ENCODE measurements at regions not wholly inside any gene's neighbourhood (a gene's known extent, or its start where the extent isn't known, plus 50 kb on each side); places are given as distances from the start of the nearest gene placed in this dataset.

GRCh38 chr1:217270101-217270500 is 360.8 kb downstream of the GPATCH2 start:
- Histone ChIP-seq H3K27me3 (replicated peaks; ENCODE audit: insufficient read depth) (no peaks in the 10 kb centered on the region), H3K27ac (no peak overlapping the region), H3K4me1 (ENCODE audit: control insufficient read depth in 1 of 2, low read depth in 2 of 2) (peaks cover 8 to 19% of the 10 kb centered on the region in 2 donors), H3K9me3 (no peaks in the 10 kb centered on the region), H3K36me3 (no peaks in the 10 kb centered on the region), H3K4me3 (no peak overlapping the region)
- ATAC-seq (ENCODE audit: insufficient number of reproducible peaks, low FRiP score, low read depth): no peak
- no peak for DNase-seq (ENCODE audit: low spot score)
- no peak for TF ChIP-seq CTCF (IDR thresholded peaks at IDR 0.05)

- TF ChIP-seq CTCF (IDR thresholded peaks at IDR 0.05): no peak
Observed at GRCh38 chr1:217268058-217268457, 362.8 kb downstream of the GPATCH2 start.

GRCh38 chr1:217261636-217262035 is 369.3 kb downstream of the GPATCH2 start:
- no peaks in the 10 kb centered on the region for H3K27me3 ChIP-seq (replicated peaks; ENCODE audit: insufficient read depth)
- H3K4me3 ChIP-seq: no peak overlapping the region
- no peaks in the 10 kb centered on the region for H3K9me3 ChIP-seq
- no peak for ATAC-seq (ENCODE audit: insufficient number of reproducible peaks, low FRiP score, low read depth)
- no peak for TF ChIP-seq CTCF (IDR thresholded peaks at IDR 0.05)
- no peak overlapping the region for H3K27ac ChIP-seq
- H3K4me1 ChIP-seq (ENCODE audit: control insufficient read depth in 1 of 2, low read depth in 2 of 2): no peaks in the 10 kb centered on the region
- DNase-seq (ENCODE audit: low spot score): no peak
- no peaks in the 10 kb centered on the region for H3K36me3 ChIP-seq

More at GRCh38 chr1:217268058-217268457, 362.8 kb downstream of the GPATCH2 start:
- no peaks in the 10 kb centered on the region for H3K36me3 ChIP-seq
- H3K27me3 ChIP-seq (replicated peaks; ENCODE audit: insufficient read depth): no peaks in the 10 kb centered on the region
- ATAC-seq (ENCODE audit: insufficient number of reproducible peaks, low FRiP score, low read depth) (no peak), DNase-seq (ENCODE audit: low spot score) (no peak)
- H3K4me1 ChIP-seq (ENCODE audit: control insufficient read depth in 1 of 2, low read depth in 2 of 2): peaks cover 4 to 12% of the 10 kb centered on the region in 2 donors
- no peak overlapping the region for H3K27ac ChIP-seq
- H3K9me3 ChIP-seq: no peaks in the 10 kb centered on the region
- no peak overlapping the region for H3K4me3 ChIP-seq

- no peaks in the 10 kb centered on the region for H3K36me3 ChIP-seq
- DNase-seq (ENCODE audit: low spot score) (no peak), ATAC-seq (ENCODE audit: insufficient number of reproducible peaks, low FRiP score, low read depth) (no peak)
- H3K27ac ChIP-seq: no peak overlapping the region
- H3K9me3 ChIP-seq: no peaks in the 10 kb centered on the region
- no peaks in the 10 kb centered on the region for H3K4me1 ChIP-seq (ENCODE audit: control insufficient read depth in 1 of 2, low read depth in 2 of 2)
- H3K4me3 ChIP-seq: no peak overlapping the region
- H3K27me3 ChIP-seq (replicated peaks; ENCODE audit: insufficient read depth): no peaks in the 10 kb centered on the region
- no peak for TF ChIP-seq CTCF (IDR thresholded peaks at IDR 0.05)
Observed at GRCh38 chr1:217260676-217261075, 370.2 kb downstream of the GPATCH2 start.

GRCh38 chr1:217253985-217254384 is 376.9 kb downstream of the GPATCH2 start:
- no peak for DNase-seq (ENCODE audit: low spot score)
- no peaks in the 10 kb centered on the region for H3K9me3 ChIP-seq
- no peak overlapping the region for H3K27ac ChIP-seq
- H3K36me3 ChIP-seq: no peaks in the 10 kb centered on the region
- no peaks in the 10 kb centered on the region for H3K27me3 ChIP-seq (replicated peaks; ENCODE audit: insufficient read depth)
- no peak for ATAC-seq (ENCODE audit: insufficient number of reproducible peaks, low FRiP score, low read depth)
- no peak for TF ChIP-seq CTCF (IDR thresholded peaks at IDR 0.05)
- H3K4me3 ChIP-seq: no peak overlapping the region
- no peaks in the 10 kb centered on the region for H3K4me1 ChIP-seq (ENCODE audit: control insufficient read depth in 1 of 2, low read depth in 2 of 2)

Data from thoracic aorta (tissue), 2 donors.